Naive thymus-derived CD4-positive, alpha-beta T cell (primary cell): ENCODE measurements at regions not wholly inside any gene's neighbourhood (a gene's known extent, or its start where the extent isn't known, plus 50 kb on each side); places are given as distances from the start of the nearest gene placed in this dataset.

Experiments
- ATAC-seq: fragments of 150-1000 bp; cut with Tn5 transposase; 2 replicates; pipeline ENCODE4 v1.10.0; 2021; ENCODE audit warnings: mild to moderate bottlenecking, moderate library complexity
- CTCF ChIA-PET: fragments of 350-600 bp; sonication (Branson Sonifier 250); formaldehyde crosslinking; loops from one replicate; lab custom pipeline; 2021; ENCODE audit warnings: antibody characterized with exemption; lab: Charles Lee
- POLR2A ChIA-PET: fragments of 350-600 bp; sonication (Branson Sonifier 250); formaldehyde crosslinking; loops from one replicate; lab custom pipeline; 2021; ENCODE audit warnings: antibody characterized with exemption, inconsistent platforms; lab: Charles Lee
- DNase-seq, 9 donors: peaks; one replicate each; pipeline versions ENCODE4 v3.0.0 to v3.0.0-alpha.2; 2020 to 2022; ENCODE audit warnings: mixed read lengths in 1 of 9
- H3K27ac ChIP-seq: one replicate; pipeline ENCODE4 v1.7.0; 2013; ENCODE audit warnings: mild to moderate bottlenecking, low read depth, low read length, moderate library complexity
- H3K27me3 ChIP-seq, 2 donors: one replicate each; pipeline ENCODE4 v1.7.0; 2013; ENCODE audit warnings: low read length in 2 of 2, mild to moderate bottlenecking in 2 of 2, moderate library complexity in 2 of 2; ENCODE audit not compliant: control insufficient read depth in 2 of 2, insufficient read depth in 2 of 2
- H3K36me3 ChIP-seq, 3 experiments: 1 replicate in 2 of 3; 2 replicates in 1 of 3; pipeline ENCODE4 v1.7.0; 2013; ENCODE audit warnings: low read length in 3 of 3, mild to moderate bottlenecking in 3 of 3, moderate library complexity in 1 of 3; ENCODE audit not compliant: insufficient read depth in 3 of 3, control insufficient read depth in 2 of 3
- H3K4me1 ChIP-seq, 2 donors: one replicate each; pipeline ENCODE4 v1.7.0; 2013; ENCODE audit warnings: low read length in 2 of 2, mild to moderate bottlenecking in 2 of 2, moderate library complexity in 1 of 2; ENCODE audit not compliant: control insufficient read depth in 2 of 2, insufficient read depth in 2 of 2
- H3K4me3 ChIP-seq: 2 replicates; pipeline ENCODE4 v1.7.0; 2013; ENCODE audit warnings: mild to moderate bottlenecking, low read length
- H3K9me3 ChIP-seq, 3 experiments: 1 replicate in 2 of 3; 2 replicates in 1 of 3; pipeline ENCODE4 v1.7.0; 2013; ENCODE audit warnings: low read length in 3 of 3; ENCODE audit not compliant: control insufficient read depth in 2 of 3
- H3K27ac Mint-ChIP-seq, 9 donors: one replicate each; pipeline ENCODE4 v1.8.0; 2020 to 2022; ENCODE audit warnings: mixed read lengths in 9 of 9, mild to moderate bottlenecking in 8 of 9, moderate library complexity in 5 of 9, inconsistent platforms in 2 of 9
- H3K27me3 Mint-ChIP-seq, 5 donors: one replicate each; pipeline ENCODE4 v1.8.0; 2021 to 2022; ENCODE audit warnings: mixed read lengths in 5 of 5, mild to moderate bottlenecking in 1 of 5
- H3K36me3 Mint-ChIP-seq, 5 donors: one replicate each; pipeline ENCODE4 v1.8.0; 2020 to 2022; ENCODE audit warnings: mixed read lengths in 5 of 5, mild to moderate bottlenecking in 3 of 5, inconsistent platforms in 1 of 5
- H3K4me1 Mint-ChIP-seq, 7 donors: one replicate each; pipeline ENCODE4 v1.8.0; 2020 to 2022; ENCODE audit warnings: mixed read lengths in 7 of 7, mild to moderate bottlenecking in 3 of 7, inconsistent platforms in 1 of 7
- H3K4me3 Mint-ChIP-seq, 10 donors: one replicate each; pipeline ENCODE4 v1.8.0; 2020 to 2022; ENCODE audit warnings: mild to moderate bottlenecking in 10 of 10, mixed read lengths in 10 of 10, moderate library complexity in 6 of 10, inconsistent platforms in 2 of 10
- H3K9me3 Mint-ChIP-seq, 11 donors: one replicate each; pipeline ENCODE4 v1.8.0; 2020 to 2022; ENCODE audit warnings: mixed read lengths in 11 of 11, mild to moderate bottlenecking in 4 of 11, inconsistent platforms in 1 of 11, moderate library complexity in 1 of 11
- intact Hi-C, 2 donors: fragments of 100-400 bp; cut with micrococcal nuclease; formaldehyde crosslinking; loops; one replicate each; pipeline ENCODE4 v1.15.1; 2023

- ChIA-PET POLR2A (no interaction called here), CTCF (no interaction called here)
- H3K36me3 Mint-ChIP-seq, result no peaks in the 10 kb centered on the region
- no peak overlapping the region for H3K4me3 ChIP-seq
- H3K27ac Mint-ChIP-seq, result no peak overlapping the region
- H3K27me3 Mint-ChIP-seq, result peaks cover 0 to 3% (median 0%) of the 10 kb centered on the region in 5 donors
- H3K36me3 ChIP-seq, result no peaks in the 10 kb centered on the region
- intact Hi-C loops, result no loop called here
- no peak for DNase-seq
- no peaks in the 10 kb centered on the region for H3K9me3 ChIP-seq
- no peaks in the 10 kb centered on the region for H3K4me1 ChIP-seq
- no peak for ATAC-seq
- H3K27ac ChIP-seq, result no peak overlapping the region
- peaks cover 0 to 11% (median 0%) of the 10 kb centered on the region in 11 donors for H3K9me3 Mint-ChIP-seq
- H3K4me3 Mint-ChIP-seq, result no peak overlapping the region
- no peaks in the 10 kb centered on the region for H3K27me3 ChIP-seq
- H3K4me1 Mint-ChIP-seq, result no peaks in the 10 kb centered on the region
Observed at GRCh38 chr3:132911741-132912415, 126.3 kb upstream of the TMEM108 start.

- ChIA-PET CTCF (no interaction called here), POLR2A (no interaction called here)
- H3K36me3 Mint-ChIP-seq, result no peaks in the 10 kb centered on the region
- H3K9me3 ChIP-seq, result no peaks in the 10 kb centered on the region
- H3K27me3 Mint-ChIP-seq, result peaks cover 0 to 3% (median 0%) of the 10 kb centered on the region in 5 donors
- ATAC-seq (no peak), DNase-seq (no peak)
- H3K9me3 Mint-ChIP-seq, result peaks cover 0 to 3% (median 0%) of the 10 kb centered on the region in 11 donors
- intact Hi-C loops, result no loop called here
- H3K4me3 ChIP-seq, result no peak overlapping the region
- no peak overlapping the region for H3K27ac ChIP-seq
- no peak overlapping the region for H3K27ac Mint-ChIP-seq
- no peaks in the 10 kb centered on the region for H3K4me1 Mint-ChIP-seq
- no peak overlapping the region for H3K4me3 Mint-ChIP-seq
- no peaks in the 10 kb centered on the region for H3K4me1 ChIP-seq
- no peaks in the 10 kb centered on the region for H3K27me3 ChIP-seq
- H3K36me3 ChIP-seq, result no peaks in the 10 kb centered on the region
Observed at GRCh38 chr3:132907293-132907692, 130.9 kb upstream of the TMEM108 start.

- no peak overlapping the region for H3K27ac Mint-ChIP-seq
- intact Hi-C loops, result no loop called here
- H3K4me1 Mint-ChIP-seq, result peaks cover 0 to 2% (median 0%) of the 10 kb centered on the region in 7 donors
- ChIA-PET CTCF (no interaction called here), POLR2A (no interaction called here)
- no peak overlapping the region for H3K4me3 ChIP-seq
- H3K36me3 Mint-ChIP-seq, result no peaks in the 10 kb centered on the region
- no peaks in the 10 kb centered on the region for H3K9me3 ChIP-seq
- no peak overlapping the region for H3K27ac ChIP-seq
- H3K4me3 Mint-ChIP-seq, result no peak overlapping the region
- DNase-seq (no peak), ATAC-seq (no peak)
- no peaks in the 10 kb centered on the region for H3K4me1 ChIP-seq
- H3K27me3 Mint-ChIP-seq, result no peaks in the 10 kb centered on the region
- H3K27me3 ChIP-seq, result no peaks in the 10 kb centered on the region
- peaks cover 0 to 3% (median 0%) of the 10 kb centered on the region in 11 donors for H3K9me3 Mint-ChIP-seq
- no peaks in the 10 kb centered on the region for H3K36me3 ChIP-seq
Observed at GRCh38 chr3:132900481-132900880, 137.7 kb upstream of the TMEM108 start.

GRCh38 chr3:132898141-132898540 is 140.1 kb upstream of the TMEM108 start:
- no peaks in the 10 kb centered on the region for H3K9me3 ChIP-seq
- no peaks in the 10 kb centered on the region for H3K27me3 Mint-ChIP-seq
- ATAC-seq (no peak), DNase-seq (no peak)
- H3K4me3 ChIP-seq, result no peak overlapping the region
- H3K27me3 ChIP-seq, result no peaks in the 10 kb centered on the region
- POLR2A ChIA-PET, result no interaction called here
- CTCF ChIA-PET, result no interaction called here
- H3K27ac Mint-ChIP-seq, result no peak overlapping the region
- H3K36me3 Mint-ChIP-seq, result no peaks in the 10 kb centered on the region
- peaks cover 0 to 10% (median 1%) of the 10 kb centered on the region in 11 donors for H3K9me3 Mint-ChIP-seq
- H3K4me3 Mint-ChIP-seq, result no peak overlapping the region
- no peaks in the 10 kb centered on the region for H3K36me3 ChIP-seq
- H3K4me1 Mint-ChIP-seq, result peaks cover 0 to 2% (median 0%) of the 10 kb centered on the region in 7 donors
- H3K4me1 ChIP-seq, result no peaks in the 10 kb centered on the region
- intact Hi-C loops, result no loop called here
- no peak overlapping the region for H3K27ac ChIP-seq

- Histone ChIP-seq H3K4me3 (no peak overlapping the region), H3K4me1 (no peaks in the 10 kb centered on the region), H3K27me3 (no peaks in the 10 kb centered on the region), H3K9me3 (no peaks in the 10 kb centered on the region), H3K27ac (no peak overlapping the region), H3K36me3 (no peaks in the 10 kb centered on the region)
- intact Hi-C loops, result no loop called here
- ChIA-PET CTCF (no interaction called here), POLR2A (no interaction called here)
- ATAC-seq (no peak), DNase-seq (no peak)
- Mint-ChIP-seq H3K4me1 (no peaks in the 10 kb centered on the region), H3K27me3 (no peaks in the 10 kb centered on the region), H3K9me3 (peaks cover 0 to 9% (median 1%) of the 10 kb centered on the region in 11 donors), H3K27ac (no peak overlapping the region), H3K4me3 (no peak overlapping the region), H3K36me3 (no peaks in the 10 kb centered on the region)
Observed at GRCh38 chr3:132892956-132893355, 145.2 kb upstream of the TMEM108 start.

- peaks cover 0 to 10% (median 0%) of the 10 kb centered on the region in 11 donors for H3K9me3 Mint-ChIP-seq
- Histone ChIP-seq H3K27me3 (no peaks in the 10 kb centered on the region), H3K36me3 (no peaks in the 10 kb centered on the region), H3K4me1 (no peaks in the 10 kb centered on the region), H3K27ac (no peak overlapping the region), H3K9me3 (no peaks in the 10 kb centered on the region), H3K4me3 (no peak overlapping the region)
- ChIA-PET CTCF (no interaction called here), POLR2A (no interaction called here)
- H3K4me3 Mint-ChIP-seq, result no peak overlapping the region
- H3K27ac Mint-ChIP-seq, result no peak overlapping the region
- H3K36me3 Mint-ChIP-seq, result no peaks in the 10 kb centered on the region
- no peaks in the 10 kb centered on the region for H3K4me1 Mint-ChIP-seq
- DNase-seq (no peak), ATAC-seq (peak; percentile 31)
- peaks cover 0 to 19% (median 8%) of the 10 kb centered on the region in 5 donors for H3K27me3 Mint-ChIP-seq
- intact Hi-C loops, result no loop called here
Observed at GRCh38 chr3:132881756-132882409, 156.3 kb upstream of the TMEM108 start.

GRCh38 chr3:132880986-132881385 is 157.2 kb upstream of the TMEM108 start:
- H3K9me3 Mint-ChIP-seq, result peaks cover 0 to 10% (median 0%) of the 10 kb centered on the region in 11 donors
- Histone ChIP-seq H3K27ac (no peak overlapping the region), H3K4me1 (no peaks in the 10 kb centered on the region), H3K9me3 (no peaks in the 10 kb centered on the region), H3K36me3 (no peaks in the 10 kb centered on the region), H3K27me3 (no peaks in the 10 kb centered on the region), H3K4me3 (no peak overlapping the region)
- no peak for DNase-seq
- intact Hi-C loops, result no loop called here
- no peaks in the 10 kb centered on the region for H3K4me1 Mint-ChIP-seq
- no peak overlapping the region for H3K4me3 Mint-ChIP-seq
- peaks cover 0 to 19% (median 8%) of the 10 kb centered on the region in 5 donors for H3K27me3 Mint-ChIP-seq
- no peak for ATAC-seq
- no peaks in the 10 kb centered on the region for H3K36me3 Mint-ChIP-seq
- ChIA-PET POLR2A (no interaction called here), CTCF (no interaction called here)
- H3K27ac Mint-ChIP-seq, result no peak overlapping the region
